Chondrocyte (in vitro differentiated cells): ENCODE measurements at regions not wholly inside any gene's neighbourhood (a gene's known extent, or its start where the extent isn't known, plus 50 kb on each side); places are given as distances from the start of the nearest gene placed in this dataset.

ENCODE experiments used
- DNase-seq: peaks from one replicate; pipeline ENCODE4 v3.0.0; 2021; ENCODE audit warnings: mixed read lengths, low spot score
- H3K27ac Mint-ChIP-seq: one replicate; pipeline ENCODE4 v1.8.0; 2021; ENCODE audit warnings: mild to moderate bottlenecking, moderate library complexity, mixed read lengths; ENCODE audit not compliant: unreplicated experiment
- H3K27me3 Mint-ChIP-seq: 2 replicates; pipeline ENCODE4 v1.8.0; 2021; ENCODE audit warnings: low read depth, mixed read lengths
- H3K36me3 Mint-ChIP-seq: 2 replicates; pipeline ENCODE4 v1.8.0; 2021; ENCODE audit warnings: low read depth, mixed read lengths
- H3K4me1 Mint-ChIP-seq: 2 replicates; pipeline ENCODE4 v1.8.0; 2021; ENCODE audit warnings: low read depth, mild to moderate bottlenecking, mixed read lengths
- H3K4me3 Mint-ChIP-seq: one replicate; pipeline ENCODE4 v1.8.0; 2021; ENCODE audit warnings: mild to moderate bottlenecking, moderate library complexity, mixed read lengths; ENCODE audit not compliant: unreplicated experiment
- H3K9me3 Mint-ChIP-seq: 2 replicates; pipeline ENCODE4 v1.8.0; 2021; ENCODE audit warnings: low read depth, mixed read lengths
- CTCF ChIP-seq: fragments of 200-600 bp; sonication (generic); IDR thresholded peaks from 2 replicates; pipeline ENCODE4 v1.5.0; 2021; ENCODE audit warnings: antibody characterized with exemption, mild to moderate bottlenecking, moderate library complexity

- H3K27ac Mint-ChIP-seq: no peak overlapping the region
- H3K4me3 Mint-ChIP-seq: no peak overlapping the region
- H3K36me3 Mint-ChIP-seq: no peaks in the 10 kb centered on the region
- H3K4me1 Mint-ChIP-seq: no peaks in the 10 kb centered on the region
- DNase-seq: no peak
- peaks cover 11% of the 10 kb centered on the region for H3K27me3 Mint-ChIP-seq
- no peak for TF ChIP-seq CTCF
- no peaks in the 10 kb centered on the region for H3K9me3 Mint-ChIP-seq
Measured at GRCh38 chr2:53247956-53248735, 519.5 kb upstream of the CHAC2 start.

GRCh38 chr2:53243430-53243829, 524.2 kb upstream of the CHAC2 start:
- Mint-ChIP-seq H3K4me3 (no peak overlapping the region), H3K27ac (no peak overlapping the region), H3K4me1 (no peaks in the 10 kb centered on the region), H3K27me3 (peaks cover 17% of the 10 kb centered on the region), H3K9me3 (peaks cover 6% of the 10 kb centered on the region), H3K36me3 (no peaks in the 10 kb centered on the region)
- no peak for DNase-seq
- TF ChIP-seq CTCF: no peak

GRCh38 chr2:53242090-53242489, 525.5 kb upstream of the CHAC2 start:
- Mint-ChIP-seq H3K9me3 (peaks cover 12% of the 10 kb centered on the region), H3K4me3 (no peak overlapping the region), H3K27me3 (peaks cover 15% of the 10 kb centered on the region), H3K4me1 (no peaks in the 10 kb centered on the region), H3K27ac (no peak overlapping the region), H3K36me3 (no peaks in the 10 kb centered on the region)
- no peak for TF ChIP-seq CTCF
- DNase-seq: peak; percentile 90

- DNase-seq: no peak
- Mint-ChIP-seq H3K27ac (no peak overlapping the region), H3K27me3 (peaks cover 19% of the 10 kb centered on the region)
Measured at GRCh38 chr2:53235836-53236582, 531.6 kb upstream of the CHAC2 start.

More at GRCh38 chr2:53235836-53236582, 531.6 kb upstream of the CHAC2 start:
- TF ChIP-seq CTCF: no peak
- Mint-ChIP-seq H3K4me1 (no peaks in the 10 kb centered on the region), H3K9me3 (peaks cover 12% of the 10 kb centered on the region), H3K4me3 (no peak overlapping the region), H3K36me3 (no peaks in the 10 kb centered on the region)
